GM12878 (cell line): ENCODE measurements at regions not wholly inside any gene's neighbourhood (a gene's known extent, or its start where the extent isn't known, plus 50 kb on each side); places are given as distances from the start of the nearest gene placed in this dataset.

ENCODE experiments used
- BRCA1 ChIP-seq: IDR thresholded peaks from 2 replicates; pipeline ENCODE4 v1.6.1; 2011; ENCODE audit warnings: low read depth, low read length, improper control_type of control experiment
- HCFC1 ChIP-seq: fragments of 150-350 bp; IDR thresholded peaks from 2 replicates; pipeline ENCODE4 v1.6.1; 2014; ENCODE audit warnings: low read length
- POLR2A ChIP-seq: IDR thresholded peaks from 2 replicates; pipeline ENCODE4 v1.6.1; 2011; ENCODE audit warnings: low read depth, mild to moderate bottlenecking, low read length
- SMAD1 ChIP-seq: fragments of 450-650 bp; IDR thresholded peaks from 2 replicates; pipeline ENCODE4 v1.6.1; 2018; ENCODE audit warnings: mild to moderate bottlenecking, low read depth; ENCODE audit not compliant: partially characterized antibody
- TF ChIP-seq, protein P1 (sequence below), 3 experiments: IDR thresholded peaks in 2 of 3; conservative IDR thresholded peaks in 1 of 3; 2 replicates each; pipeline ENCODE4 v1.5.1; 2011; ENCODE audit warnings: low read depth in 3 of 3, low read length in 3 of 3, mild to moderate bottlenecking in 3 of 3, control low read depth in 2 of 3, moderate library complexity in 2 of 3, inconsistent platforms in 1 of 3, mixed read lengths in 1 of 3; ENCODE audit not compliant: control insufficient read depth in 2 of 3, insufficient read depth in 1 of 3; ENCODE audit errors: extremely low read depth in 1 of 3

DNA sequence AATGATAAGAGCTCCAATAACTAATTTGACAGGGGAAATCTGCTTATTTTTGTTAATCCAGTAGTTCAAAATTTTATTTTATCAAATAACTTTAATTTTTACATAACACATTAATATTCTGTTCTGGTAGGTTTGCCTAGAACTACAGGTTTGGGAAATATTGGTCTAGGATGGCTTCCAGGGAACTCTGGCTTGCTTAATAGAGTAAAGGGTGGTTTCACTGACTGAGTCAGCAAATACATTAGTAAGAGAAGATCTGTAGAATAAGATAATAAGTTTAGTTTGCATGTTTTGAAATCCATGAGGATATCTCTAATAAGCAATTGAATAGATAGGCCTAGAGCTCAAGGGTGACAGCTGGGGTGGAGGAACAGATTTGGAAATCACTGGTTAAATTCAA, 500.7 kb downstream of the ZNF674 start:
- no peak for TF ChIP-seq POLR2A
- TF ChIP-seq, protein P1, sequence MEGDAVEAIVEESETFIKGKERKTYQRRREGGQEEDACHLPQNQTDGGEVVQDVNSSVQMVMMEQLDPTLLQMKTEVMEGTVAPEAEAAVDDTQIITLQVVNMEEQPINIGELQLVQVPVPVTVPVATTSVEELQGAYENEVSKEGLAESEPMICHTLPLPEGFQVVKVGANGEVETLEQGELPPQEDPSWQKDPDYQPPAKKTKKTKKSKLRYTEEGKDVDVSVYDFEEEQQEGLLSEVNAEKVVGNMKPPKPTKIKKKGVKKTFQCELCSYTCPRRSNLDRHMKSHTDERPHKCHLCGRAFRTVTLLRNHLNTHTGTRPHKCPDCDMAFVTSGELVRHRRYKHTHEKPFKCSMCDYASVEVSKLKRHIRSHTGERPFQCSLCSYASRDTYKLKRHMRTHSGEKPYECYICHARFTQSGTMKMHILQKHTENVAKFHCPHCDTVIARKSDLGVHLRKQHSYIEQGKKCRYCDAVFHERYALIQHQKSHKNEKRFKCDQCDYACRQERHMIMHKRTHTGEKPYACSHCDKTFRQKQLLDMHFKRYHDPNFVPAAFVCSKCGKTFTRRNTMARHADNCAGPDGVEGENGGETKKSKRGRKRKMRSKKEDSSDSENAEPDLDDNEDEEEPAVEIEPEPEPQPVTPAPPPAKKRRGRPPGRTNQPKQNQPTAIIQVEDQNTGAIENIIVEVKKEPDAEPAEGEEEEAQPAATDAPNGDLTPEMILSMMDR (IDR thresholded peaks at IDR 0.05 in 2 of 3, conservative IDR thresholded peaks at IDR 0.05 in 1 of 3; ENCODE audit: control insufficient read depth in 2 of 3, extremely low read depth in 1 of 3, insufficient read depth in 1 of 3, low read depth in 3 of 3, low read length in 3 of 3): no peak
- TF ChIP-seq SMAD1: no peak
- no peak for TF ChIP-seq HCFC1
- no peak for TF ChIP-seq BRCA1
